ENCODE measurements at regions not wholly inside any gene's neighbourhood (a gene's known extent, or its start where the extent isn't known, plus 50 kb on each side); places are given as distances from the start of the nearest gene placed in this dataset.

GRCh38 chr12:90020436-90020835 lies 311.8 kb upstream of the ATP2B1 start:
- no peak for TF ChIP-seq POLR2A (IDR thresholded peaks at IDR 0.05)
- TF ChIP-seq CTCF (IDR thresholded peaks at IDR 0.05), result no peak
